Amniotic epithelial cell (primary cell): ENCODE measurements at regions not wholly inside any gene's neighbourhood (a gene's known extent, or its start where the extent isn't known, plus 50 kb on each side); places are given as distances from the start of the nearest gene placed in this dataset.
"Not testable (repeated sequence)": the region's sequence is repeated elsewhere in the genome, so short reads cannot be mapped to it uniquely, and the experiment has no call there.

Source experiments
- DNase-seq: peaks from one replicate; pipeline ENCODE4 v3.0.0-alpha.2; 2010; ENCODE audit warnings: low read depth

DNA sequence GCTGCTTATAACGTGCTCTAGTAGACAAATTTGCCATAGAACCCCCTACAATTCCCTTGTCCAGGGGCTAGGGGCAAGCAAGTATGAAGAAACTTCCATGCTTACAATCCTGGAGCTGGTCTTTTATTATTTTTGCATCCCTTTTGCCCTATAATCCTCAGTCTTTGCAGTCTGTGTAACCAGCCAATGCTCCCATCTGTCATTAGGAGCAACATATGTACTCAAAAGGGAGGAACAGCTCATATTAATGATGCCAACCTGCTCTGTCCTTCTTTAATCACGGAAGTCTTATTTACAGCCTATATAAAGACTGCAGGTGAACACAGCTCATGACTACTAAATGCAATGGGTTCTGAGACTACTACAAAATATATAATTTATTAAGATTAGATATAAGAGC lies 263.3 kb downstream of the ZIC1 start:
- DNase-seq = no peak

GRCh38 chr3:147675761-147676160 lies 266.6 kb downstream of the ZIC1 start:
- DNase-seq = no peak

- no peak for DNase-seq
These were observed 271.8 kb downstream of the ZIC1 start for GRCh38 chr3:147680837-147681483.

- no peak for DNase-seq
These were observed 279.7 kb downstream of the ZIC1 start for GRCh38 chr3:147688868-147689267.

GRCh38 chr3:147699175-147699838 lies 290.1 kb downstream of the ZIC1 start:
- DNase-seq = peak; percentile 57

DNA sequence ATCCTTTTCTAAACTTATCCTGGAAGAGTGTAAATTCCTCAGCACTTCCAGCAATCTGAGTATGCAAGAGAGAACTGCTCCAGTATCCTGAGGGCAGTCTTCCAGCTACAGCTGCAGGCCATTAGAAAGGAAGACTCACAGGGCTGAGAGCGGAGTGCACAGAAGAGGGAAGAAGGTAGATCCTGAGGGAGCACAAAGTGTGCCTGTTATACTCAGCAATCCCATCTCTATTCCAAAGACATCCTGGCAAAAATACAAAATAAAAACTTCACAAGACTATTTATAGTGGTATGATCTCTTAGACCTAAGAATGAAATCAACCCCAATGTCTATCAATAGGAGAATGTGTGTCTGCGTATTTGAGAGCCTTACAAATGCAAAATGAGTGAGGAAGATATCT lies 292.0 kb downstream of the ZIC1 start:
- no peak for DNase-seq

DNA sequence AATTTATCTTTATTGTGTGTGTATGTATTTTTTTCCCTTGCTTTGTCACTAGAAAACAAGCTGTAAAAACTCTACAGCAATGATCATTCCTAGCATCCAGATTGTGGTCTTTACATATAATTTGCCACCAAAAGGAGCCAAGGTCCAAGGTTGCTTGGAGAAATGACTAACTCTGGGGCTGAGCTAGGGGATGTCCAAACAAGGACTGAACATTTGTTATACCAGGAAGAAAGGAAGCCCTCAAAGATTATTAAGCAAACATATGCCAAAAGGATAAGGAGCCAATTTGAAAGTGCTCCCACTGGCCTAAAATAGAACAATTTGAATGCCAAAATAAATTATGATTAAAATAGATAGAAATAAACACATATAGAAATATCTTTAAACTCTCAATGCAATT lies 293.3 kb downstream of the ZIC1 start:
- DNase-seq = no peak

- no peak for DNase-seq
These were observed 296.5 kb downstream of the ZIC1 start for GRCh38 chr3:147705651-147706051.

DNA sequence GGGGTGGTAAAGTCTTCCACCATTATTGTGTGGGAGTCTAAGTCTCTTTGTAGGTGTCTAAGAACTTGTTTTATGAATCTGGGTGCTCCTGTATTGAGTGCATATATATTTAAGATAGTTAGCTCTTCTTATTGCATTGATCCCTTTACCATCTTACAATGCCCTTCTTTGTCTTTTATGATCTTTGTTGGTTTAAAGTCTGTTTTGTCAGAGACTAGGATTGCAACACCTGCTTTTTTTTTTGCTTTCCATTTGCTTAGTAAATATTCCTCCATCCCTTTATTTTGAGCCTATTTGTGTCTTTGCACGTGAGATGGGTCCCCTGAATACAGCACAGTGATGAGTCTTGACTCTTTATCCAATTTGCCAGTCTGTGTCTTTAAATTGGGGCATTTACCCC lies 301.6 kb downstream of the ZIC1 start:
- not testable (repeated sequence) for DNase-seq

- no peak for DNase-seq
These were observed 303.2 kb downstream of the ZIC1 start for GRCh38 chr3:147712357-147712756.

DNA sequence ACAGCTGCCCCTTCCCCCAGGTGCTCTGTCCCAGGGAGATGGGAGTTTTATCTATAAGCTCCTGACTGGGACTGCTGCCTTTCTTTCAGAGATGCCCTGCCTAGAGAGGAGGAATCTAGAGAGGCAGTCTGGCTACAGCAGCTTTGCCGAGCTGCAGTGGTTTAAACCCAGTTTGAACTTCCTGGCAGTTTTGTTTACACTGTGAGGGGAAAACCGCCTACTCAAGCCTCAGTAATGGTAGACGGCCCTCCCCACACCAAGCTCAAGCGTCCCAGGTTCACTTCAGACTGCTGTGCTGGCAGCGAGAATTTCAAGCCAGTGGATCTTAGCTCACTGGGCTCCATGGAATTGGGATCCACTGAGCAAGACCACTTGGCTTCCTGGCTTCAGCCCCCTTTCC lies 303.6 kb downstream of the ZIC1 start:
- DNase-seq = not testable (repeated sequence)

DNA sequence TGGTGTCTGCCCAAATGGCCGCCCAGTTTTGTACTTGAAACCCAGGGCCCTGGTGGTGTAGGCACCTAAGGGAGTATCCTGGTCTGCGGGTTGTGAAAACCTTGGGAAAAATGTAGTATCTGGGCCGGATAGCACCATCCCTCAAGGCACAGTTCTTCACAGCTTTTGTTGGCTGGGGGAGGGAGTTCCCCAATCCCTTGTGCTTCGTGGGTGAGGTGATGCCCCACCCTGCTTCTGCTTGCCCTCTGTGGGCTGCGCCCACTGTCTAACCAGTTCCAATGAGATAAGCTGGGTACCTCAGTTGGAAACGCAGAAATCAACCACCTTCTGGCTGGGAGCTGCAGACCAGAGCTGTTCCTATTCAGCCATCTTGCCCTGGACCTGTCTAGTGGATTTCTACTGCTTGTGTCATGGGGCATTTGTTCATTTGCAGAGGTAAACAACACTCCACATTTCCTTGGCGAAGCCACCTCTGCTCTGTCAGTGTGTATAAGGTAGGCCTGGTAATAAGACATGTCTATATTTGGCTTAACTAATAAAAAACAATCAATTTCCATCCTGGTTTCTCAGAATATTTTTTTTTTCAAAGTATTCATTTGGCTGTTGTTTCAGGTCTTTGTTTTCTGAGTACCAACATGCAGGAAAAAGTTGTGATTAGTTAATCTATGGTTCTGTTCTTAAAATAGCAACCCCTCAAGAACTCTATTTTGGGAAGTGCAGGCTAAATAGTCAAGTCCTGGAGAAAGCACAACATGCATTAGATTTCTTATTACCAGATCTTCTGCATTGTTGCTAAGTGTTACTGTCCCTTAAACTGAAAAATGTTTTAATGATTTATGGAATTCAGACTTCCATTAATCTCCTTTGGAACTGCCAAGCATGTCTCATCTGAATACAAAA lies 304.3 kb downstream of the ZIC1 start:
- DNase-seq = no peak

DNA sequence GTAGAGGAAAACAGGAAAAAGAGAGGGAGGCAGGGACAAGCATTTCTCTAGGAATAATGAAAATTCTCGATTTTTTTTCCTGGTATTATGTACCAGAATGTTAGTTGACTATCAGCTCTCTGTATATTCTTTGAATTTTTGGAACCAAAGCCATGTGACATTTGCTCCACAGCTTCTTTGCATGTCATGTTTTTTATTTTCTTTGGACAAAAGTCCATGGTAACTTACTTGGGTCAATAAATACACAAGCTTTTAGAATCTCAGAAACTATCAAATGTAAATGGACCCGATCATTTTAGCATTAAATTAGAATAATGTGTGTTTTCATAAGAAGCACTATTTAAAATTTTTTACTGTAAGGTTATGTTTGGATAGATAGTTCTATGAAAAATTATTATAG lies 320.5 kb downstream of the ZIC1 start:
- no peak for DNase-seq

GRCh38 chr3:147730284-147730683 lies 321.1 kb downstream of the ZIC1 start:
- DNase-seq = no peak

DNA sequence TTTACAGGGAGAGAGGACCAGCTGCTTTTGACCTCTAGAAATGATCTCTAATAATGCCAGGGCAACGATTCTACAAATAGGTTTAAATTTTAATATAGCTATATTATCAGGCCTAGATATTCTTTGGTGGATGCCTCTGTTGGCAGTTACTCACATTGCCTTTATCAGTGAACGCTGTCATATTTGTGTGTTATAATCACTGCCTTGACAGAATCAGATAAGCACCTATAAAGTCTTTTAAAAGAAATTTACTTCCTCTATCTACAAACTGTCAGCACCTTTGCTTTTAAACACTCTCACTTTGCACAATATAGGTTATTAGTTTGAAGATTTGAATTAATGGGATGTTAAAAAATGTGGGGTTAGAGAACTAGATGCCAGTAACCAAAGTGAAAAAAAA lies 324.1 kb downstream of the ZIC1 start:
- DNase-seq = no peak

DNA sequence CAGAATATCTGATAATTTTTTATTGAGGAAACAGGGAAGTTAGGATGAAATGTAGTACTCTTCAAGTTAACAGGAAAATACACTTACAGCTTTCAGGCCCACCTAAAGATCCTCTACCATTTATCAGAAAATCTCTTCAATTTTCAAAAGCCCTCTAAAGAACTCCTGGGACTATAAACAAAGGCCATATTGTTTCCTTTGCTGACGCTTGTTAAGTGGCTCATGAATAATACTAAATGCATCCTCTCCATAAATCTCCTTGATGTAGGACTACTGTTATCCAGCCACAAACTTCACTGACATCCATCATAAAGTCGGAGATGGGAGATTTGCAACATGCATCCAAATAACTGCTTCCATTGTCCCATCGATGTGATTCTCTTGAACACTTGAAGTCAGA lies 326.5 kb downstream of the ZIC1 start:
- DNase-seq = no peak

- DNase-seq = no peak
These were observed 327.1 kb downstream of the ZIC1 start for GRCh38 chr3:147736226-147736625.

DNA sequence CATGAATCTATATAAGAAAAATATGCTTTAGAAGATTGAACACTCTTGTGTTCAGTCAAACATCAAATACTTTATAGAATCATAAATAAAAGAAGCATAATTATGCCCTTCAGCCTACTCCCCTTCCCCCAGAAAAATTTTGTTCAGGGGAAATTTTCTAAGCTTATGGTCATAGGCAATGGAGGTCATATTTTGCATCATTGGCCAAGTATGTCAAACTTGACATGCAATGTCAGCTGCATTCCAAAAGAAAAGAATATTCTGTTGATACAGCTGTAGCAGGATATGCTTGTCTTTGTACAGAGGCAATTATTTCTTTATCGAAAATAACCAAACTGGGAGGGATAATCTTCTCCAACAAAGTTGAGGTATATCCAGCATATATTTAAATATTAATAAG lies 328.2 kb downstream of the ZIC1 start:
- DNase-seq = no peak

- DNase-seq = no peak
These were observed 331.8 kb downstream of the ZIC1 start for GRCh38 chr3:147740928-147741327.

GRCh38 chr3:147744967-147745366 lies 335.8 kb downstream of the ZIC1 start:
- no peak for DNase-seq

DNA sequence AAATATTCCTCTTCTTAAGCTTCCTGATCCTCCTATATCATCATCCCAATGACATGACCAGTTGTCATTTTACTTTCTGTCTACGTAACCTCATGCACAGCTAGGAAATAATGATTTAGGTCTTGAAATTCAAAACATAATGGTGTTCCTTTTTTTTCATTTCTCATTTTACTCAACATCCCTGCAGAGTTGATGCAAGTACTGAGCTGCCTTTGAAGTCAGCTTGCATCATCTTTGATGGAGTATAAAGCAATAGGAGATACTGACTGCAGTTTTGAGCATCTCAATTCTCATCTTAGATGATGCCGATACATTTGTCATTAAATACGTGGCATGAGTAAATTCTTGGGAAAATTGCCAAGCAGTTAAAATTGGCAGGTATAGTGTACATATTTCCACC lies 346.1 kb downstream of the ZIC1 start:
- DNase-seq = no peak

- DNase-seq = no peak
These were observed 347.3 kb downstream of the ZIC1 start for GRCh38 chr3:147756476-147756875.

- DNase-seq = no peak
These were observed 348.7 kb downstream of the ZIC1 start for GRCh38 chr3:147757866-147758265.
